Umbilical cord (tissue), 1 donor: ENCODE measurements at regions not wholly inside any gene's neighbourhood (a gene's known extent, or its start where the extent isn't known, plus 50 kb on each side); places are given as distances from the start of the nearest gene placed in this dataset.

Experiments
- DNase-seq: peaks from one replicate; pipeline ENCODE4 v3.0.0-alpha.2; 2015; ENCODE audit warnings: low spot score

GRCh38 chr1:214823311-214824117 lies 220.5 kb downstream of the CENPF start:
- DNase-seq: no peak

GRCh38 chr1:214824763-214825162 lies 221.8 kb downstream of the CENPF start:
- no peak for DNase-seq

- no peak for DNase-seq
Observed at GRCh38 chr1:214826619-214827018, 223.6 kb downstream of the CENPF start.

GRCh38 chr1:214827883-214828282 lies 224.9 kb downstream of the CENPF start:
- no peak for DNase-seq

- no peak for DNase-seq
Observed at GRCh38 chr1:214830941-214831340, 227.9 kb downstream of the CENPF start.

GRCh38 chr1:214831956-214832355 lies 229.0 kb downstream of the CENPF start:
- DNase-seq: no peak

GRCh38 chr1:214833178-214833756 lies 230.3 kb downstream of the CENPF start:
- DNase-seq: peak; percentile 95

GRCh38 chr1:214837376-214837775 lies 234.4 kb downstream of the CENPF start:
- no peak for DNase-seq

- DNase-seq: peak; percentile 58
Observed at GRCh38 chr1:214838351-214838750, 235.4 kb downstream of the CENPF start.

GRCh38 chr1:214840356-214840755 lies 237.4 kb downstream of the CENPF start:
- DNase-seq: no peak

- no peak for DNase-seq
Observed at GRCh38 chr1:214842856-214843255, 239.7 kb upstream of the KCNK2 start.

GRCh38 chr1:214843281-214843680 lies 239.3 kb upstream of the KCNK2 start:
- no peak for DNase-seq

GRCh38 chr1:214844319-214844718 lies 238.2 kb upstream of the KCNK2 start:
- DNase-seq: no peak

GRCh38 chr1:214846276-214846675 lies 236.3 kb upstream of the KCNK2 start:
- DNase-seq: no peak

GRCh38 chr1:214847071-214847810 lies 235.3 kb upstream of the KCNK2 start:
- peak; percentile 9 for DNase-seq

GRCh38 chr1:214848101-214848500 lies 234.4 kb upstream of the KCNK2 start:
- DNase-seq: no peak

GRCh38 chr1:214850432-214851050 lies 232.0 kb upstream of the KCNK2 start:
- no peak for DNase-seq

- no peak for DNase-seq
Observed at GRCh38 chr1:214853340-214853739, 229.2 kb upstream of the KCNK2 start.

GRCh38 chr1:214854126-214854875 lies 228.2 kb upstream of the KCNK2 start:
- DNase-seq: no peak

GRCh38 chr1:214856843-214857242 lies 225.7 kb upstream of the KCNK2 start:
- no peak for DNase-seq

GRCh38 chr1:214857716-214858115 lies 224.8 kb upstream of the KCNK2 start:
- DNase-seq: no peak
